ENCODE measurements at regions not wholly inside any gene's neighbourhood (a gene's known extent, or its start where the extent isn't known, plus 50 kb on each side); places are given as distances from the start of the nearest gene placed in this dataset.

DNA sequence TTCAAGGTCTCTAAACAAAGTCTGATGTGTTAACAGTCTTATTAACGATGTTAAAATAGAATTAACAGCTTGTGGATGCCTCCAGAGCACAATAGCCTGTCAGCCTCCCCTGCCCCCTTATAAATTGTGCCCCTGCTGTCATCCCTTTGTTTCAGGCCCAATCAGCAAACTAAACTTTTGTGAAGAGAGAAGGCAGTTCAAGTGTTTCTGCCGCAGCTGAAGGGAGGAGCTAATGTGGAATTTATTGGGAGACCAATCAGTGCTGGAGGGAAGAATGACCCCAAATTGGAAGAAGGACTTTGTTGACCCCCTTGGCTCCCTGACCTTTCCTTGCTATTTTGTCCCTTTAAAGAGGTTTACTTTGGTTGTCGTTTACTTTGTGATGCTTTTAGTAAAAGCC, 160.5 kb downstream of the TM9SF2 start:
- Mint-ChIP-seq H3K36me3 (no peaks in the 10 kb centered on the region), H3K27me3 (no peaks in the 10 kb centered on the region), H3K4me1 (peaks cover 14% of the 10 kb centered on the region), H3K27ac (no peak overlapping the region), H3K4me3 (no peak overlapping the region), H3K9me3 (no peaks in the 10 kb centered on the region)
- ATAC-seq: no peak

GRCh38 chr13:99659866-99660554, 158.7 kb downstream of the TM9SF2 start:
- H3K27me3 Mint-ChIP-seq: no peaks in the 10 kb centered on the region
- H3K9me3 Mint-ChIP-seq: no peaks in the 10 kb centered on the region
- no peak overlapping the region for H3K4me3 Mint-ChIP-seq
- H3K4me1 Mint-ChIP-seq: peaks cover 23% of the 10 kb centered on the region
- H3K27ac Mint-ChIP-seq: no peak overlapping the region
- no peaks in the 10 kb centered on the region for H3K36me3 Mint-ChIP-seq
- ATAC-seq: no peak

DNA sequence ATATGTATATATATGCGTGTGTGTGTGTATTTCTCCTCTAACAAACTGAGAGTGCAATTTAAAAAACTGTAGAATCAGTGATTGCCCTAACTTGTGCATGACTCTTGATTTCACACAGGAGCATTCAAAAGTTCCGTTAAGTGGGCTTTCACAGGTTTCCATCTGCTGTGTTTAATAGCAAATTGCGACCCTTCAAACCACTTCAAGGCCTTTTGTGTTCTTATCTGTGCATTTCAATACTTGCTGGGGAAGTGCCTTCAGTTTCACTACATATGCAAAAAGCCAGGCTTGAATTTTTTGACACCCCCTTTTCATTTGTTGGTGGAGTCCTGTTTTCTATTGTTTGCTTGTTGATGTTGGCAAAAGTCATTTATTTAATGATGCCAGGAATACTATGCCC, 158.0 kb downstream of the TM9SF2 start:
- no peaks in the 10 kb centered on the region for H3K27me3 Mint-ChIP-seq
- H3K36me3 Mint-ChIP-seq: no peaks in the 10 kb centered on the region
- no peak for ATAC-seq
- peaks cover 23% of the 10 kb centered on the region for H3K4me1 Mint-ChIP-seq
- no peak overlapping the region for H3K4me3 Mint-ChIP-seq
- no peak overlapping the region for H3K27ac Mint-ChIP-seq
- no peaks in the 10 kb centered on the region for H3K9me3 Mint-ChIP-seq

- peak overlapping the region; percentile 77 for H3K27ac Mint-ChIP-seq
- no peaks in the 10 kb centered on the region for H3K36me3 Mint-ChIP-seq
- peak; percentile 64 for ATAC-seq
- H3K9me3 Mint-ChIP-seq: no peaks in the 10 kb centered on the region
- peak overlapping the region; percentile 79 for H3K4me3 Mint-ChIP-seq
- H3K4me1 Mint-ChIP-seq: peaks cover 23% of the 10 kb centered on the region
- no peaks in the 10 kb centered on the region for H3K27me3 Mint-ChIP-seq
Observed at GRCh38 chr13:99658261-99658991, 157.2 kb downstream of the TM9SF2 start.

- ATAC-seq: peak; percentile 35
- Mint-ChIP-seq H3K27ac (peak overlapping the region; percentile 77), H3K36me3 (no peaks in the 10 kb centered on the region), H3K9me3 (no peaks in the 10 kb centered on the region), H3K27me3 (no peaks in the 10 kb centered on the region), H3K4me3 (peak overlapping the region; percentile 79), H3K4me1 (peaks cover 23% of the 10 kb centered on the region)
Observed at GRCh38 chr13:99657848-99658260, 156.6 kb downstream of the TM9SF2 start.

- peaks cover 23% of the 10 kb centered on the region for H3K4me1 Mint-ChIP-seq
- no peak for ATAC-seq
- H3K36me3 Mint-ChIP-seq: no peaks in the 10 kb centered on the region
- H3K27me3 Mint-ChIP-seq: no peaks in the 10 kb centered on the region
- no peaks in the 10 kb centered on the region for H3K9me3 Mint-ChIP-seq
- H3K27ac Mint-ChIP-seq: no peak overlapping the region
- no peak overlapping the region for H3K4me3 Mint-ChIP-seq
Observed at GRCh38 chr13:99656844-99657381, 155.6 kb downstream of the TM9SF2 start.

- H3K4me3 Mint-ChIP-seq: no peak overlapping the region
- peak; percentile 67 for ATAC-seq
- H3K27me3 Mint-ChIP-seq: no peaks in the 10 kb centered on the region
- peaks cover 23% of the 10 kb centered on the region for H3K4me1 Mint-ChIP-seq
- no peak overlapping the region for H3K27ac Mint-ChIP-seq
- H3K9me3 Mint-ChIP-seq: no peaks in the 10 kb centered on the region
- H3K36me3 Mint-ChIP-seq: no peaks in the 10 kb centered on the region
Observed at GRCh38 chr13:99656092-99656745, 154.9 kb downstream of the TM9SF2 start.

GRCh38 chr13:99655351-99656091, 154.2 kb downstream of the TM9SF2 start:
- H3K4me3 Mint-ChIP-seq: no peak overlapping the region

GRCh38 chr13:99654076-99654475, 152.8 kb downstream of the TM9SF2 start:
- Mint-ChIP-seq H3K27ac (no peak overlapping the region), H3K36me3 (no peaks in the 10 kb centered on the region), H3K4me3 (no peak overlapping the region), H3K27me3 (no peaks in the 10 kb centered on the region), H3K4me1 (peaks cover 23% of the 10 kb centered on the region), H3K9me3 (no peaks in the 10 kb centered on the region)
- ATAC-seq: no peak

More at GRCh38 chr13:99655351-99656091, 154.2 kb downstream of the TM9SF2 start:
- no peaks in the 10 kb centered on the region for H3K36me3 Mint-ChIP-seq
- peaks cover 23% of the 10 kb centered on the region for H3K4me1 Mint-ChIP-seq
- ATAC-seq: no peak
- H3K9me3 Mint-ChIP-seq: no peaks in the 10 kb centered on the region
- H3K27ac Mint-ChIP-seq: no peak overlapping the region
- H3K27me3 Mint-ChIP-seq: no peaks in the 10 kb centered on the region

- H3K4me3 Mint-ChIP-seq: no peak overlapping the region
- ATAC-seq: no peak
- H3K36me3 Mint-ChIP-seq: no peaks in the 10 kb centered on the region
- H3K27me3 Mint-ChIP-seq: no peaks in the 10 kb centered on the region
- peaks cover 22% of the 10 kb centered on the region for H3K4me1 Mint-ChIP-seq
- no peaks in the 10 kb centered on the region for H3K9me3 Mint-ChIP-seq
- no peak overlapping the region for H3K27ac Mint-ChIP-seq
Observed at GRCh38 chr13:99653526-99653925, 152.3 kb downstream of the TM9SF2 start.

GRCh38 chr13:99652901-99653300, 151.6 kb downstream of the TM9SF2 start:
- Mint-ChIP-seq H3K27me3 (no peaks in the 10 kb centered on the region), H3K27ac (no peak overlapping the region), H3K4me3 (no peak overlapping the region)

DNA sequence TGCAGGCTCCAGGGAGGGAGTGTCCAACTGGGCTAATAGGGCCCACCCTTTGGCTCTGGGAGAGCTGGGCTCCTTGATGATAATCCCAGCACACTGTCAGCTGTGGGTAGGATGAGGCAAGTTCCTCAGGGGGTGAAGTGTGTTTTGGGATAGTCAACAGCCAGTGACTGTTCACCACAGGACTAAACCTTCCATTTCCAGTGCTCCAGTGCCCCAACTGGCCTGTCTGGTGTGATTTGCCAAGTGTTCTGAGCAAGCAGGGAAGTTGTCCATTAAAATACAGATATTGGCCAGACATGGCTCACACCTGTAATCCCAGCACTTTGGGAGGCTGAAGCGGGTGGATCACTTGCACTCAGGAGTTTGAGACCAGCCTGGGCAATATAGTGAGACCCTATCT, 150.9 kb downstream of the TM9SF2 start:
- Mint-ChIP-seq H3K27ac (no peak overlapping the region), H3K9me3 (no peaks in the 10 kb centered on the region)

More at GRCh38 chr13:99652901-99653300, 151.6 kb downstream of the TM9SF2 start:
- H3K4me1 Mint-ChIP-seq: peaks cover 16% of the 10 kb centered on the region
- H3K9me3 Mint-ChIP-seq: no peaks in the 10 kb centered on the region
- no peak for ATAC-seq
- no peaks in the 10 kb centered on the region for H3K36me3 Mint-ChIP-seq

GRCh38 chr13:99651016-99651415, 149.7 kb downstream of the TM9SF2 start:
- H3K4me3 Mint-ChIP-seq: no peak overlapping the region
- no peaks in the 10 kb centered on the region for H3K27me3 Mint-ChIP-seq
- H3K36me3 Mint-ChIP-seq: no peaks in the 10 kb centered on the region
- ATAC-seq: no peak
- H3K27ac Mint-ChIP-seq: no peak overlapping the region
- H3K4me1 Mint-ChIP-seq: peaks cover 3% of the 10 kb centered on the region
- H3K9me3 Mint-ChIP-seq: no peaks in the 10 kb centered on the region

More for the DNA sequence above, 150.9 kb downstream of the TM9SF2 start:
- no peak for ATAC-seq
- H3K4me3 Mint-ChIP-seq: no peak overlapping the region
- no peaks in the 10 kb centered on the region for H3K27me3 Mint-ChIP-seq
- H3K4me1 Mint-ChIP-seq: peaks cover 9% of the 10 kb centered on the region
- H3K36me3 Mint-ChIP-seq: no peaks in the 10 kb centered on the region

DNA sequence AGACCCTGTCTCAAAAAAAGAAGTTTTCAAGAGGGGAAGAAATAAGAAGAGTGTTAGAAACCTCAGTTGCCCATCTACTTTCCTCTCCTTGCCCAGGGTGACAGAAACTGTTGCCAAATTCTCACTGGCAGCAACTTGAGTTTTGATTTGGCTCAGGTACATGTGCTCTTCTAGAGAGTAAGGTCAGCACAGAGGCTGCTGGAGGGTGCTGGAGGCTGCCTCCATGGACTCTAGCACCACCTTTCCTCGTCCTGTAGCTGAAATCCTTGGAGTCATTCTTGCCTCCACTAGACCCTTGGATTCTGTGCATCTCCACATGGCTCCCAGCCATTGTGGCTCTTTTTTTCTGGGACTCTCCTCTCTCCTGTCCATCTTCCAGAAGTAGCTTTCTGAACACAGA, 149.1 kb downstream of the TM9SF2 start:
- Mint-ChIP-seq H3K27me3 (no peaks in the 10 kb centered on the region), H3K9me3 (no peaks in the 10 kb centered on the region), H3K4me1 (no peaks in the 10 kb centered on the region), H3K27ac (no peak overlapping the region), H3K4me3 (no peak overlapping the region), H3K36me3 (no peaks in the 10 kb centered on the region)
- ATAC-seq: no peak

DNA sequence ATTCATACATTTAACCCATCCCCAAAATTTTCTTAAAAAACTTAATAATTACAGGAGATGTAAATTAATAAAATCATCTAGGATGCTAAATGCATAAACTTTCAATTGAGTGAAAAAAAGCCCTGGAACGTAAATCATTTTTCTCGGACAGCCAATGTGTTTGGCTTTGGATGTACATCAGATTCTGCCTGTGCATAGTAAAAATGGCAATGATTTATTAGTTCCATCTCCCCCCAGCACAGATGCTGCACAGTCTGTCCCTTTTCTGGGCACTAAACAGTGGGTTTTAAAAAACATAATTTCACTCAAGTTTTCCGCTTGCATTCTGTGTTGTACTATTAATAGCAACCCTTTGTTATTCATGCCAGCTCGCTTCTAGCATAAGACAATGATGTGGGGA, 147.7 kb downstream of the TM9SF2 start:
- H3K4me3 Mint-ChIP-seq: no peak overlapping the region
- no peaks in the 10 kb centered on the region for H3K9me3 Mint-ChIP-seq
- H3K4me1 Mint-ChIP-seq: no peaks in the 10 kb centered on the region
- H3K27me3 Mint-ChIP-seq: no peaks in the 10 kb centered on the region
- no peak for ATAC-seq
- no peaks in the 10 kb centered on the region for H3K36me3 Mint-ChIP-seq
- H3K27ac Mint-ChIP-seq: no peak overlapping the region

Data from stimulated activated memory B cell treated with anti-CD40 and anti-IgM and Interleukin-4, amounts not matched to agents 10 μg/mL and 1 μg/mL and 100 μg/mL, for 72 hours (primary cell).